ENCODE measurements at regions not wholly inside any gene's neighbourhood (a gene's known extent, or its start where the extent isn't known, plus 50 kb on each side); places are given as distances from the start of the nearest gene placed in this dataset.

GRCh38 chr5:10077791-10078545 is 171.7 kb downstream of the ATPSCKMT start:
- H3K36me3 ChIP-seq (ENCODE audit: control insufficient read depth in 4 of 4, insufficient read depth in 4 of 4, low read length in 4 of 4), result no peaks in the 10 kb centered on the region
- H3K9ac ChIP-seq (ENCODE audit: insufficient read depth in 1 of 2, low read length in 2 of 2), result no peak overlapping the region
- no peaks in the 10 kb centered on the region for H3K9me3 ChIP-seq (ENCODE audit: control insufficient read depth in 4 of 4, insufficient read depth in 3 of 4, low read length in 3 of 4)
- 76 to 88% methylated on average over 11 of the region's 11 CpGs for WGBS, 2 donors
- no peak for TF ChIP-seq CTCF (IDR thresholded peaks at IDR 0.05; ENCODE audit: control extremely low read depth, extremely low read depth)
- DNase-seq (peak in 2 of 3 donors; percentile 10 to 12), ATAC-seq (ENCODE audit: insufficient read depth, low FRiP score) (no peak)
- H3K4me3 ChIP-seq, result no peak overlapping the region
- no peaks in the 10 kb centered on the region for H3K27me3 ChIP-seq (ENCODE audit: control insufficient read depth in 3 of 3, insufficient read depth in 3 of 3, low read length in 2 of 3)
- H3K27ac ChIP-seq (ENCODE audit: low read depth in 1 of 2, low read length in 1 of 2), result no peak overlapping the region
- no peaks in the 10 kb centered on the region for H3K4me1 ChIP-seq (ENCODE audit: control insufficient read depth in 5 of 5, insufficient read depth in 5 of 5, low read length in 5 of 5)

- TF ChIP-seq CTCF (IDR thresholded peaks at IDR 0.05; ENCODE audit: control extremely low read depth, extremely low read depth), result no peak
- H3K9me3 ChIP-seq (ENCODE audit: control insufficient read depth in 4 of 4, insufficient read depth in 3 of 4, low read length in 3 of 4), result no peaks in the 10 kb centered on the region
- no peaks in the 10 kb centered on the region for H3K27me3 ChIP-seq (ENCODE audit: control insufficient read depth in 3 of 3, insufficient read depth in 3 of 3, low read length in 2 of 3)
- no peak overlapping the region for H3K27ac ChIP-seq (ENCODE audit: low read depth in 1 of 2, low read length in 1 of 2)
- no peaks in the 10 kb centered on the region for H3K36me3 ChIP-seq (ENCODE audit: control insufficient read depth in 4 of 4, insufficient read depth in 4 of 4, low read length in 4 of 4)
- DNase-seq (no peak), ATAC-seq (ENCODE audit: insufficient read depth, low FRiP score) (no peak)
- 85 to 86% methylated on average over 8 of the region's 8 CpGs for WGBS, 2 donors
- H3K4me3 ChIP-seq, result no peak overlapping the region
- no peak overlapping the region for H3K9ac ChIP-seq (ENCODE audit: insufficient read depth in 1 of 2, low read length in 2 of 2)
- H3K4me1 ChIP-seq (ENCODE audit: control insufficient read depth in 5 of 5, insufficient read depth in 5 of 5, low read length in 5 of 5), result no peaks in the 10 kb centered on the region
Measured at GRCh38 chr5:10073441-10074104, 176.1 kb downstream of the ATPSCKMT start.

GRCh38 chr5:10069637-10070313 is 179.9 kb downstream of the ATPSCKMT start:
- H3K27me3 ChIP-seq (ENCODE audit: control insufficient read depth in 3 of 3, insufficient read depth in 3 of 3, low read length in 2 of 3), result no peaks in the 10 kb centered on the region
- no peak overlapping the region for H3K27ac ChIP-seq (ENCODE audit: low read depth in 1 of 2, low read length in 1 of 2)
- H3K4me1 ChIP-seq (ENCODE audit: control insufficient read depth in 5 of 5, insufficient read depth in 5 of 5, low read length in 5 of 5), result peaks cover 0 to 3% (median 0%) of the 10 kb centered on the region in 5 donors
- H3K36me3 ChIP-seq (ENCODE audit: control insufficient read depth in 4 of 4, insufficient read depth in 4 of 4, low read length in 4 of 4), result no peaks in the 10 kb centered on the region
- no peak overlapping the region for H3K9ac ChIP-seq (ENCODE audit: insufficient read depth in 1 of 2, low read length in 2 of 2)
- ATAC-seq (ENCODE audit: insufficient read depth, low FRiP score), result no peak
- 85 to 86% methylated on average over 4 of the region's 4 CpGs for WGBS, 2 donors
- no peak overlapping the region for H3K4me3 ChIP-seq
- no peak for TF ChIP-seq CTCF (IDR thresholded peaks at IDR 0.05; ENCODE audit: control extremely low read depth, extremely low read depth)
- H3K9me3 ChIP-seq (ENCODE audit: control insufficient read depth in 4 of 4, insufficient read depth in 3 of 4, low read length in 3 of 4), result no peaks in the 10 kb centered on the region
- DNase-seq, result no peak
